Endothelial cell of umbilical vein (primary cell): ENCODE measurements at regions not wholly inside any gene's neighbourhood (a gene's known extent, or its start where the extent isn't known, plus 50 kb on each side); places are given as distances from the start of the nearest gene placed in this dataset.

Experiments
- BruUV-seq: library from RNA; stranded (reverse); fragments of 400-500 nt; replicated peaks from 2 replicates; lab custom pipeline; 2021; lab: Mats Ljungman, UMichigan
- CTCF ChIA-PET: fragments of 300-600, 350-600 bp; sonication (Branson Sonifier 250); formaldehyde crosslinking; loops from one replicate; lab custom pipeline; 2021; ENCODE audit warnings: antibody characterized with exemption, inconsistent platforms; lab: Charles Lee
- POLR2A ChIA-PET: fragments of 300-600, 350-600 bp; sonication (Branson Sonifier 250); formaldehyde crosslinking; loops from one replicate; lab custom pipeline; 2021; ENCODE audit warnings: antibody characterized with exemption, inconsistent platforms; lab: Charles Lee
- DNase-seq: peaks from one replicate; pipeline ENCODE4 v3.0.0-alpha.2; 2011; ENCODE audit warnings: low read depth, low spot score
- FAIRE-seq: peaks from 2 replicates; lab custom pipeline; 2011; peaks lifted over from hg19 to GRCh38; lab: Jason Lieb, UNC
- H2AFZ ChIP-seq: 2 replicates; pipeline ENCODE4 v1.6.0; 2012; ENCODE audit warnings: low read depth, low read length, control low read depth, inconsistent platforms
- H3K27ac ChIP-seq: 2 replicates; pipeline ENCODE4 v1.5.1; 2011; ENCODE audit warnings: low read depth, mild to moderate bottlenecking, control low read depth, low read length, moderate library complexity; ENCODE audit not compliant: insufficient read depth
- H3K27me3 ChIP-seq, 2 experiments: 2 replicates each; pipeline versions ENCODE4 v1.6.0 to v1.6.1; 2011; ENCODE audit warnings: low read length in 2 of 2, mixed read lengths in 1 of 2; ENCODE audit not compliant: control insufficient read depth in 2 of 2, insufficient read depth in 2 of 2
- H3K36me3 ChIP-seq, 2 experiments: 2 replicates in 1 of 2; 3 replicates in 1 of 2; pipeline ENCODE4 v1.5.1; 2011; ENCODE audit warnings: low read length in 2 of 2, mild to moderate bottlenecking in 1 of 2, moderate library complexity in 1 of 2; ENCODE audit not compliant: control insufficient read depth in 2 of 2, insufficient read depth in 2 of 2; ENCODE audit errors: extremely low read depth in 1 of 2
- H3K4me1 ChIP-seq: 3 replicates; pipeline ENCODE4 v1.5.1; 2011; ENCODE audit warnings: mild to moderate bottlenecking, low read length; ENCODE audit not compliant: control insufficient read depth, insufficient read depth; ENCODE audit errors: extremely low read depth
- H3K4me2 ChIP-seq: 2 replicates; pipeline ENCODE4 v1.6.1; 2011; ENCODE audit warnings: low read length, control low read depth, mixed read lengths; ENCODE audit not compliant: insufficient read depth
- H3K4me3 ChIP-seq, 3 experiments: fragments of 200-600 bp in 1 of 3; sonication (generic), shearing (Covaris generic) in 1 of 3; replicated peaks in 1 of 3; 2 replicates each; pipeline ENCODE4 v1.5.1; 2011 to 2016; ENCODE audit warnings: control low read depth in 3 of 3, low read length in 3 of 3, mild to moderate bottlenecking in 2 of 3, inconsistent platforms in 1 of 3, low read depth in 1 of 3, moderate library complexity in 1 of 3; ENCODE audit not compliant: insufficient read depth in 1 of 3
- H3K79me2 ChIP-seq: 2 replicates; pipeline ENCODE4 v1.6.0; 2012; ENCODE audit warnings: low read length, inconsistent platforms; ENCODE audit not compliant: control insufficient read depth, insufficient read depth
- H3K9ac ChIP-seq: replicated peaks from 2 replicates; pipeline ENCODE3; 2011; ENCODE audit warnings: low read length, control low read depth; ENCODE audit not compliant: insufficient read depth; ENCODE audit errors: extremely low read depth
- H3K9me1 ChIP-seq: replicated peaks from 3 replicates; pipeline ENCODE4 v1.6.0; 2011; ENCODE audit warnings: mild to moderate bottlenecking, low read length; ENCODE audit not compliant: control insufficient read depth, insufficient read depth; ENCODE audit errors: extremely low read depth
- H3K9me3 ChIP-seq: replicated peaks from 2 replicates; pipeline ENCODE4 v1.5.1; 2012; ENCODE audit warnings: low read length, inconsistent platforms; ENCODE audit not compliant: control insufficient read depth, insufficient read depth
- H4K20me1 ChIP-seq: replicated peaks from 2 replicates; pipeline ENCODE3; 2011; ENCODE audit warnings: mild to moderate bottlenecking, low read length; ENCODE audit not compliant: control insufficient read depth, insufficient read depth; ENCODE audit errors: extremely low read depth
- CTCF ChIP-seq, 2 donors: IDR thresholded peaks; 1 replicate in 1 of 2; 2 replicates in 1 of 2; pipeline ENCODE4 v1.5.1; 2011; ENCODE audit warnings: low read length in 2 of 2, mild to moderate bottlenecking in 2 of 2, moderate library complexity in 2 of 2, control low read depth in 1 of 2, inconsistent platforms in 1 of 2, low read depth in 1 of 2; ENCODE audit not compliant: insufficient read depth in 1 of 2; ENCODE audit errors: extremely low read depth in 1 of 2
- EZH2 ChIP-seq: IDR thresholded peaks from 2 replicates; pipeline ENCODE4 v1.6.1; 2012; ENCODE audit warnings: borderline replicate concordance, low read depth, mild to moderate bottlenecking, moderate library complexity, low read length, inconsistent platforms; ENCODE audit not compliant: severe bottlenecking
- FOS ChIP-seq: IDR thresholded peaks from 2 replicates; pipeline ENCODE4 v1.6.1; 2011; ENCODE audit warnings: mild to moderate bottlenecking, low read length, moderate library complexity, borderline replicate concordance; ENCODE audit not compliant: insufficient read depth
- GATA2 ChIP-seq: IDR thresholded peaks from 2 replicates; pipeline ENCODE4 v1.7.0; 2011; ENCODE audit warnings: low read depth, mild to moderate bottlenecking, moderate library complexity, mixed read lengths, low read length; ENCODE audit not compliant: insufficient read length, insufficient read depth
- JUN ChIP-seq: IDR thresholded peaks from 2 replicates; pipeline ENCODE4 v1.6.1; 2011; ENCODE audit warnings: borderline replicate concordance, low read depth; ENCODE audit not compliant: insufficient read length, insufficient read depth
- MAX ChIP-seq: IDR thresholded peaks from 2 replicates; pipeline ENCODE4 v1.6.1; 2011; ENCODE audit not compliant: insufficient read depth, insufficient read length
- MYC ChIP-seq: IDR thresholded peaks from one replicate; pipeline ENCODE4 v1.6.1; 2011; ENCODE audit warnings: mild to moderate bottlenecking, low read depth, low read length
- POLR2A ChIP-seq: IDR thresholded peaks from 2 replicates; pipeline ENCODE4 v1.6.1; 2012; ENCODE audit warnings: low read depth, mild to moderate bottlenecking, control low read depth, low read length
- POLR2AphosphoS5 ChIP-seq: IDR thresholded peaks from 2 replicates; pipeline ENCODE4 v1.6.1; 2012; ENCODE audit warnings: low read depth, mild to moderate bottlenecking, control low read depth, low read length, moderate library complexity; ENCODE audit not compliant: insufficient read depth
- dilution Hi-C: fragments of 300-500 bp; cut with MboI; formaldehyde crosslinking; loops from one replicate; pipeline ENCODE4 v1.15.0; 2019; ENCODE audit warnings: low sequenced_read_pairs; ENCODE audit not compliant: extremely low pct_ligation_motif_present
- intact Hi-C: fragments of 100-400 bp; cut with micrococcal nuclease; formaldehyde crosslinking; loops from one replicate; pipeline ENCODE4 v1.10.0; 2022

DNA sequence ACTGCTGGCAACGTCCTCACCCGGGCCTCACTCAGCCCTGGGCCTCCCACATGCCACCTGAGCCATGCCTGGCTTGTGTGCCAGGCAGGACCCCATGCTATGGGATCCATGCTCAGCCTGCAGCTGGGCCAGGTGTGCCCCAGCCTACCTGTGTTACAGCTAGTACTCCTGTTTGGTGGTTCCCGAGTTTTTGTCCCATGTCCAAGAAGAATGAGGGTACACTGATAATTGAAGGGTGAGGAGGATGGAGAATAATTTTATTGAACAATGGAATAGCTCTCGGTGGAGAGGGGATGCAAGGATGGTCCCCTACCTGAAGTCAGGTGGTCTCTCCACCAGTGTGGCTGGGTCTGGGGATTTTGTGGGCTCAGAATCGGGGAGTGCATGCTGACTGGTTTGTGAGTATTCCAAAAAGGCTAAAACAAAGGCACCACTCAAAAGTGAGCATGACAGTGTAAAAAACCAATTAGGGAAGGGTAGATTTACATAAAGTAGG lies 137.9 kb downstream of the TNFSF18 start:
- no peak overlapping the region for H3K4me3 ChIP-seq
- no peaks in the 10 kb centered on the region for H4K20me1 ChIP-seq
- no peak overlapping the region for H3K9ac ChIP-seq
- H3K9me1 ChIP-seq: no peaks in the 10 kb centered on the region
- H3K9me3 ChIP-seq: peaks cover 3% of the 10 kb centered on the region
- intact Hi-C loops (loop anchor here (10.0 kb wide), 1 partner anchor 562 kb away; the partner anchor contains the start of gene PRDX6), dilution Hi-C loops (no loop called here)
- H3K79me2 ChIP-seq: no peaks in the 10 kb centered on the region
- ChIA-PET CTCF (interaction anchor here (1.8 kb wide), 1 partner anchor 289 kb away, joined by 5 read pairs; no protein-coding TSS in a partner anchor), POLR2A (no interaction called here)
- DNase-seq: no peak
- peak overlapping the region; percentile 62 for H3K27ac ChIP-seq
- H3K36me3 ChIP-seq: no peaks in the 10 kb centered on the region
- no peak overlapping the region for H2AFZ ChIP-seq
- FAIRE-seq: no peak
- H3K27me3 ChIP-seq: no peaks in the 10 kb centered on the region
- TF ChIP-seq CTCF (IDR thresholded peaks at IDR 0.05; ENCODE audit: extremely low read depth in 1 of 2, insufficient read depth in 1 of 2, low read depth in 1 of 2, low read length in 2 of 2) (no peak), EZH2 (no peak), POLR2A (no peak), MAX (no peak), MYC (no peak), GATA2 (no peak), JUN (no peak), POLR2AphosphoS5 (no peak), FOS (no peak)
- no TSS peak for BruUV-seq
- no peak overlapping the region for H3K4me2 ChIP-seq
- peaks cover 73% of the 10 kb centered on the region for H3K4me1 ChIP-seq
